ENCODE measurements at regions not wholly inside any gene's neighbourhood (a gene's known extent, or its start where the extent isn't known, plus 50 kb on each side); places are given as distances from the start of the nearest gene placed in this dataset.

GRCh38 chr10:123536176-123536845 lies 129.8 kb upstream of the GPR26 start:
- H3K4me3 ChIP-seq = no peak overlapping the region
- H3K4me1 ChIP-seq = no peaks in the 10 kb centered on the region
- TF ChIP-seq POLR2A (IDR thresholded peaks at IDR 0.05) = no peak
- TF ChIP-seq CTCF (IDR thresholded peaks at IDR 0.05) = no peak
- H3K36me3 ChIP-seq = no peaks in the 10 kb centered on the region
- peaks cover 0 to 12% (median 0%) of the 10 kb centered on the region in 9 donors for H3K27me3 ChIP-seq
- peaks cover 0 to 14% (median 0%) of the 10 kb centered on the region in 12 donors for H3K9me3 ChIP-seq
- no peak overlapping the region for H3K27ac ChIP-seq
- ATAC-seq = no peak
- peak in 1 of 5 donors; percentile 4 for DNase-seq
- intact Hi-C loops (cut with DNase I) = no loop called here
- WGBS, 4 donors = 77 to 85% (median 80%) methylated on average over 6 of the region's 6 CpGs

GRCh38 chr10:123537188-123537961 lies 128.8 kb upstream of the GPR26 start:
- Histone ChIP-seq H3K9me3 (peaks cover 0 to 4% (median 0%) of the 10 kb centered on the region in 12 donors), H3K27ac (no peak overlapping the region), H3K4me3 (no peak overlapping the region), H3K27me3 (peaks cover 0 to 7% (median 0%) of the 10 kb centered on the region in 9 donors), H3K36me3 (no peaks in the 10 kb centered on the region), H3K4me1 (no peaks in the 10 kb centered on the region)
- no peak for ATAC-seq
- no peak for TF ChIP-seq POLR2A (IDR thresholded peaks at IDR 0.05)
- 48 to 72% (median 60%) methylated on average over 6 of the region's 6 CpGs for WGBS, 4 donors
- DNase-seq = no peak
- intact Hi-C loops (cut with DNase I) = no loop called here

- Histone ChIP-seq H3K9me3 (peaks cover 0 to 5% (median 0%) of the 10 kb centered on the region in 12 donors), H3K27ac (no peak overlapping the region), H3K4me1 (no peaks in the 10 kb centered on the region), H3K36me3 (no peaks in the 10 kb centered on the region), H3K27me3 (peaks cover 0 to 7% (median 0%) of the 10 kb centered on the region in 9 donors), H3K4me3 (no peak overlapping the region)
- ATAC-seq (no peak), DNase-seq (no peak)
- 56 to 57% (median 56%) methylated on average over 12 of the region's 12 CpGs for WGBS, 4 donors
- intact Hi-C loops (cut with DNase I) = no loop called here
- TF ChIP-seq CTCF (IDR thresholded peaks at IDR 0.05) = no peak
Measured at GRCh38 chr10:123538401-123539320, 127.5 kb upstream of the GPR26 start.

GRCh38 chr10:123544986-123545385 lies 121.2 kb upstream of the GPR26 start:
- TF ChIP-seq POLR2A (IDR thresholded peaks at IDR 0.05) (no peak), CTCF (IDR thresholded peaks at IDR 0.05) (no peak)
- H3K4me3 ChIP-seq = no peak overlapping the region
- H3K27me3 ChIP-seq = peaks cover 0 to 5% (median 0%) of the 10 kb centered on the region in 9 donors
- no peaks in the 10 kb centered on the region for H3K36me3 ChIP-seq
- no peaks in the 10 kb centered on the region for H3K4me1 ChIP-seq
- no peak overlapping the region for H3K27ac ChIP-seq
- WGBS, 4 donors = 62 to 89% (median 81%) methylated on average over 3 of the region's 3 CpGs
- peaks cover 0 to 16% (median 1%) of the 10 kb centered on the region in 12 donors for H3K9me3 ChIP-seq
- no peak for ATAC-seq
- DNase-seq = no peak
- intact Hi-C loops (cut with DNase I) = no loop called here
